GM10266 (cell line): ENCODE measurements at regions not wholly inside any gene's neighbourhood (a gene's known extent, or its start where the extent isn't known, plus 50 kb on each side); places are given as distances from the start of the nearest gene placed in this dataset.

Experiments used
- DNase-seq: peaks from one replicate; pipeline ENCODE4 v3.0.0; 2012; ENCODE audit errors: extremely low spot score
- CTCF ChIP-seq: IDR thresholded peaks from 2 replicates; pipeline ENCODE4 v1.5.1; 2012; ENCODE audit warnings: mild to moderate bottlenecking, low read depth; ENCODE audit not compliant: control insufficient read depth, insufficient read depth; ENCODE audit errors: missing control alignments

- no peak for TF ChIP-seq CTCF
- no peak for DNase-seq
Measured at GRCh38 chr14:28280997-28281598, 485.5 kb upstream of the FOXG1 start.

DNA sequence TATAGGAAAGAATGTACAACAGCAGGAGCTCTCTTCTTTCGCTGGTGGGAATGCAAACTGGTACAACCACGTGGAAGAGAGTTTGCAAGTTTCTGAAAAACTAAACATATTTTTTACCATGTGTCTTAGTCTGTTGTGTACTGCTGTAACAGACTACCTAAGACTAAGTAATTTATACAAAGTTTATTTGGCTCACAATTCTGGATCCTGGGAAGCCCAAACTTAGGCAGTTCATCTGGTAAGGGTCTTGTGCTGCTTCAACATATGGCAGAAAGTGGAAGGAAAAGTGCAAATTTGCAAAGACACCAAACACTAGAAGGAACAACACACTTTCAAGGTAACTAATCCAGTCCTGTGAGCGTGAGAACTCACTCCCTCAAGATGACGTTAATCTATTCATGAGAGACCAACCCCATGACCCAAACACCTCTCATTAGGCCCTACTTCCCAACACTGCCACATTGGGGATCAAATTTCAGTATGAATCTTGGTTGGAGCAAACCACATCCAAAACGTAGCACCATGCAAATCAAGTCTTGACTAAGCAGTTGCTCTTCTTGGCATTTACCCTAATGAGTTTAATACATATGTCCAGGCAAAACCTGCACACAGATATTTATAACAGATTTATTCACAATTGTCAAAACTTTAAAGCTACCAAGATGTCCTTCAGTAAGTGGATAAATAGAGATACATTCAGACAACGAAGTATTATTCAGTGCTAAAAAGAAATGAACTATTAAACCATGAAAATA is 481.9 kb upstream of the FOXG1 start:
- TF ChIP-seq CTCF, result no peak
- no peak for DNase-seq

- no peak for DNase-seq
- no peak for TF ChIP-seq CTCF
Measured at GRCh38 chr14:28294834-28295440, 471.6 kb upstream of the FOXG1 start.

- no peak for DNase-seq
- no peak for TF ChIP-seq CTCF
Measured at GRCh38 chr14:28297559-28297958, 469.0 kb upstream of the FOXG1 start.

DNA sequence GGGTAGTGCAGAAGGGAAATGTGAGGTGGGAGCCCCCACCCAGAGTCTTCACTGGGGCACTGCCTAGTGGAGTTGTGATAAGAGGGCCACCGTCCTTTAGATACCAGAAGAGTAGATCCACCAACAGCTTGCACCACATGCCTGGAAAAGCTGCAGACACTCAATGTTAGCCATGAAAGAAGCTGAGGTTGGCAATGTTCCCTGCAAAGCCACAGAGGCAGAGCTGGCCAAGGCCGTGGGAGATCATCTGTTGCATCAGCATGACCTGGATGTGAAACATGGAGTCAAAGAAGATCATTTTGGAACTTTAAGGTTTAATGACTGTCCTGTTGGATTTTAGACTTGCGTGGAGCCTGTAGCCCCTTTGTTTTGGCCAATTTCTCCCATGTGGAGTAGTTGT is 468.4 kb upstream of the FOXG1 start:
- no peak for TF ChIP-seq CTCF

DNA sequence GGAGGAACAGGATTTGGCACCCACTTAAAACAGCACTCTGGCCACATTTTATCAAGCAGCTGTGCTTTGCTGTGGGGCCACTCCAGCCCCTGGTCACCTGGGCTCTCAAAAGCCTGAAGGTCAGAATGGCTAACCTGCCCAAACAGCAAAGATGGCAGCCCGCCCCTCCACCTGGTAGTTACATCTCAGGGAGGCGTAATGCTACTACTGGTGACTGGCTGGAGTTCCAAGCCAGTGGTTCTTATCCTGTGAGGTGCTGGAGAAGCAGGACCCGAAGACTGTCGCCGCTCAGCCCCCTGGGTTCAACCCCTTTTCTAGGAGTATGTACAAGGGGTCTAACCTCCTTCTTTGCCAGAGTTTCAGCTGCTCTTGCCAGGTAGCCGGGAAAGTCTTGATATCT is 467.4 kb upstream of the FOXG1 start:
- no peak for DNase-seq
- no peak for TF ChIP-seq CTCF

More for the DNA sequence above, 468.4 kb upstream of the FOXG1 start:
- DNase-seq, result no peak

DNA sequence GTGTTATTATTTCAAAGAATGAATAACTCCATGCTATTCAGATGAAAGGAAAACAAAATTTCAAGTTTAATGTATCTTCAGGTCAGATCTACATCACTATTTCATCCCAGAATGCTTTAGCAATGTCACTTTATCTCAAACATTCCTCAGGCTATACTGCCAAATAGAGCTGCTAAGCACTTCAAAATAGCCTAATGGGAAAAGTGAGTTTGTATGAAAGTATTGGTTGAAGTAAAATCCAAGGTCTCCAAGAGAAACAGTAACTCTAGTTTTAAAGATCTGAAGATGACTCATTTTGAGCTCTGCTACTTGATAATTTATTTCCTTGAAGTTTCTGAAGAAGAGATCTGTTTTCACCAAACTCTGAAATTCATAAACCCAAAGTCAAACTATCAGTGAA is 466.2 kb upstream of the FOXG1 start:
- no peak for TF ChIP-seq CTCF

More for the DNA sequence above, 466.2 kb upstream of the FOXG1 start:
- no peak for DNase-seq
